Thyroid gland (tissue), 4 donors: ENCODE measurements at regions not wholly inside any gene's neighbourhood (a gene's known extent, or its start where the extent isn't known, plus 50 kb on each side); places are given as distances from the start of the nearest gene placed in this dataset.

Experiments used
- POLR2A ChIP-seq, 2 donors: fragments of 450-650 bp; IDR thresholded peaks; one replicate each; pipeline ENCODE4 v1.6.1; 2017; ENCODE audit warnings: antibody characterized with exemption in 2 of 2, mild to moderate bottlenecking in 2 of 2, moderate library complexity in 1 of 2
- TF ChIP-seq, protein P1 (sequence below), 6 experiments: fragments of 200-600 bp in 3 of 6; fragments of 450-650 bp in 3 of 6; sonication (generic) in 3 of 6; IDR thresholded peaks; one replicate each; pipeline ENCODE4 v1.5.1; 2016 to 2019; ENCODE audit warnings: antibody characterized with exemption in 6 of 6, mild to moderate bottlenecking in 2 of 6, inconsistent platforms in 1 of 6, moderate library complexity in 1 of 6

DNA sequence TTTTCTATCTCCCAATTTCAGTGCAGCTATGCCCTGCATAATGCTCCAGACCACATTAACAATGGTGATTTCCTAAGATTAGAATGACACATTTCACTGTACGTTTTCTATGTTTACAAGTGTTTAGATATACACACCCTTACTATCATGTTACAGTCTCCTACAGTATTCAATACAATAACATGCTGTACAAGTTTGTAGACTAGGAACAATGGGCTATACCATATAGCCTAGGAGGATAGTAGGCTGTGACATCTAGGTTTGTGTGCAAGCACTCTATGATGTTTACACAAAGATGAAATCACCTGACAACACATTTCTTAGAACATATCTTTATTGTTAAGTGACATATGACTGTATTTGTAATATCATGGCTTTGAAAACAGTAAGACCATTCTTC lies 1435.6 kb upstream of the NUDT12 start:
- TF ChIP-seq, protein P1, sequence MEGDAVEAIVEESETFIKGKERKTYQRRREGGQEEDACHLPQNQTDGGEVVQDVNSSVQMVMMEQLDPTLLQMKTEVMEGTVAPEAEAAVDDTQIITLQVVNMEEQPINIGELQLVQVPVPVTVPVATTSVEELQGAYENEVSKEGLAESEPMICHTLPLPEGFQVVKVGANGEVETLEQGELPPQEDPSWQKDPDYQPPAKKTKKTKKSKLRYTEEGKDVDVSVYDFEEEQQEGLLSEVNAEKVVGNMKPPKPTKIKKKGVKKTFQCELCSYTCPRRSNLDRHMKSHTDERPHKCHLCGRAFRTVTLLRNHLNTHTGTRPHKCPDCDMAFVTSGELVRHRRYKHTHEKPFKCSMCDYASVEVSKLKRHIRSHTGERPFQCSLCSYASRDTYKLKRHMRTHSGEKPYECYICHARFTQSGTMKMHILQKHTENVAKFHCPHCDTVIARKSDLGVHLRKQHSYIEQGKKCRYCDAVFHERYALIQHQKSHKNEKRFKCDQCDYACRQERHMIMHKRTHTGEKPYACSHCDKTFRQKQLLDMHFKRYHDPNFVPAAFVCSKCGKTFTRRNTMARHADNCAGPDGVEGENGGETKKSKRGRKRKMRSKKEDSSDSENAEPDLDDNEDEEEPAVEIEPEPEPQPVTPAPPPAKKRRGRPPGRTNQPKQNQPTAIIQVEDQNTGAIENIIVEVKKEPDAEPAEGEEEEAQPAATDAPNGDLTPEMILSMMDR (IDR thresholded peaks at IDR 0.05) = no peak
- no peak for TF ChIP-seq POLR2A (IDR thresholded peaks at IDR 0.05)
